Caki2 (cell line): ENCODE measurements at regions not wholly inside any gene's neighbourhood (a gene's known extent, or its start where the extent isn't known, plus 50 kb on each side); places are given as distances from the start of the nearest gene placed in this dataset.
A peak's percentile ranks its signal among the peaks of the same experiment; 100 is the strongest.

Experiments used
- DNase-seq: peaks from one replicate; pipeline ENCODE4 v3.0.0-alpha.2; 2015; ENCODE audit warnings: low read depth
- in situ Hi-C: cut with HindIII; loops from 2 replicates; pipeline ENCODE4 v1.10.0; 2016; ENCODE audit warnings: low sequenced_read_pairs, low pct_unique_long_range_greater_than_20kb, mixed read lengths

DNA sequence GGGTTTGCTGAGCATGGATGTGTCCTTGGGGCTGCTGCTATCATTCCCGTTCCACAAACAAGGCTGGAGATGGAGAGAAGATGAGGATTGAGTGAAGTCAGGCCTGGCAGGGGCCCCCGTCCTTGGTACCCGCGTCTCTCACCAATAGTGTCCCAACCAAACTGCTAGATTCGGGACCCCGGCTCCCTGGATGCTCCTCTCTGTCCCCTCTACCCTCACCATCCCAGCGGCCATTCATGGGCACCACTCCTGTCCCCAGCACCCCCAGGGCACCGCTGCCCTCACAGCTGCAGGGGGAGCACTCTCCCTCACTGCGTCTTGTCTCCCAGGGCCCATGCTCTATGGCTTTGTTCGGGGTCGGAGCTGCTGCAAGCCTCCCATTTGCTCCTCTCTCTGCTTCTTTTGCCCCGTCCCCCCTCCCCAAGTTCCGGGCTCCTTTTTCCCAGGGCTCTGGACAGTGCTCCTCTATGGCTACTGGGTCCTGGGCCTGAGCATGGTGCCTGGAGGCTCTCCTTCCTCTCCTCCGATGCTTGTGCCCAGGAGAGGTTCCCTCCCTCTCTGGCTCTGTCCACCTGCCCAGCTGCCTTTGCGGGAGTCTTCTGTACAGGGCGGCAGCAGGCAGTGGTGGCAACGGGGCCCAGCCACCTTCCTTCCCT lies 219.5 kb downstream of the TEX29 start:
- in situ Hi-C loops = no loop called here
- no peak for DNase-seq

GRCh38 chr13:111540486-111540885 lies 220.0 kb downstream of the TEX29 start:
- DNase-seq = no peak
- in situ Hi-C loops = no loop called here

GRCh38 chr13:111541345-111541744 lies 220.9 kb downstream of the TEX29 start:
- in situ Hi-C loops = no loop called here
- DNase-seq = no peak

GRCh38 chr13:111541752-111542529 lies 221.5 kb downstream of the TEX29 start:
- in situ Hi-C loops = no loop called here
- no peak for DNase-seq

DNA sequence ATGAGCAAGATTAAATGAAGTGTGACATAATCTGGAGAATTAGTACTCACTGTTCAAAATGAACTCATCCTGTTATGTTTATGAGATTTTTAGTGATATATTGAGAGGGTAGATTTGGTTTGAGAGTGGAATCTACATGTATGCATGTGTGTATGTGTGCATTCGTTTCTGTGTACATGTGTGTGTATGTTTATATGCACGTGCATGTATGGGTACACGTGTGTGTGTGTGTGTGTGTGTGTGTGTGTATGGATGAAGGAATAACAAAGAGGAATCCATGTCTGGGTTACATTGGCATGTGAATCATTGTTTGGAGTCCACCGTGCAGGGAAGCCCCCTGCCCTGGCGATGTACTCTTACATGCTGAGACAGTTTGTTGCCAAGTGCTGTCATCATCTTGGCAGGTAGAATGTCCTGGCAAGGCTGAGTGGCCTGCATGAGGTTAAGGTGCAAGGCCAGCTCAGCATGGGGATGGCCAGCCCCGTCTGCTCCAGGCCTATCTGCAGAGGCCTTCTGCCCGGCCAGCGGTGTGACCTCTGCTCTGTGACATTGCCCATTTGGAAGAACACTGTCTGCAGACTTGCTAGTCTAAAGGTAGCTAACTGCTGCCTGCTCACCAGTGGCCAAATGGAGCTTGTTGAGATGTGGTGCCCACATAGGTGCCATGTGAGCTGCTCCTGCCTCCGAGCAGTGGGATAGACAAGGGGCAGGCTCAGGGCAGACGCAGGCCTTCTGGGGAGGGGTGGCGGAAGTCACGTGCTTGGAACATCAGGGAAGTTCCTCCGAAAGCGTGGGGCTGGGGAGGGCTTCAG lies 222.3 kb downstream of the TEX29 start:
- in situ Hi-C loops = no loop called here
- DNase-seq = no peak

DNA sequence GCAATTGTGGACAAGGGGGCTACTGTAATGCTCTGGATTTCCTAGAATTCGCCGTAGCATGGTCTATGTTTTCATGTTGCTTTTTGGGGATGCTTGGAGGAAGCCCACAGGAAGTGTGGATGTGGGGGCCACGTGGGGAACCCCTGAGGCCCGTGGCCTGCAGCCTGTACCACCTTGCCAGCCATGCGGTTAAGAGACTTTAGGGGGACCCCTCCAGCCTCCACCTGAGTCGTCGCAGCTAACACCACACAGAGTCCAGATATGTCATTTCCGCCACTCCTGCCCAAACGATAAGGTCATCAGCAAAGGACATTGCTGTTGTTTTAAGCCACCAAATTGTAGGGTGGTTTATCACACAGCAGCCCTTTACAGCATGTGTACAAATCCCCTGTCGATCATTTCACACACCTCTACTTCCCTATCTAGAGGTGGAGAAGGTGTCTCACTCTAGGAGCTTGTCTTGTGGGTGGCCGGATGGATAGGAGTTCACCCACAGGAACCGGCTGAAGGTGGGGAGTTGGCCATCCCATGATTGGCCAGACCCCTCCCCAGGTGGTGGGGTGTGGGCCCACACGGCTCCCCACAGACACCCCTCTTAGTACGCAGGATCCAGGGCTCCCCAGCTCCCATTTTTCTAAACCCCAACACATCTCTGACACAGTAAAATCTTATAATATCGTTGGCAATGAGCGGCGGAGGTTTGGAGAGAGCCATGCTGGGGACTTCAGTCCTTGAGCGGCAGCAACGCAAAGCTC lies 226.7 kb downstream of the TEX29 start:
- in situ Hi-C loops = no loop called here
- DNase-seq = no peak

- in situ Hi-C loops = no loop called here
These were observed 227.4 kb downstream of the TEX29 start for GRCh38 chr13:111547726-111548273.

DNA sequence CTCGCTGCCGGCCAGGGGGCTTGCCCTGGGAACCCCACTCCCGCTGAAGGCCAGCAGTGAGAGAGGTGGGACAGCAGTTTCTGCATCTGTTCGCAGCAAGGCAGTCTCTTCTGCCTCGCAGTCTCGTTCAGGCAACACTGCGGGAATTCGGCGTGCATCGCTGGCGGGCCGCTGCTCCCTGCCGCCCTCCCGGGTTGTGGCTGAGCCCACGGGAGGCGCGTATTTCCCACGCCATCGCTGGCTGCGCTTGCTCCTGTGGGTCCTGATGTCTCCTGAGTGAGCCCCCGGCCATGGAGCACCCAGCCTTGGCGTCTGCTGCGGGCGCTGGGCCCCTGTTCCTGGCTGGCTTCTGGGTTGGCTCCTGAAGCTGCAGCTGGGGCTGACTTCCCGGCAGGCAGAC lies 227.9 kb downstream of the TEX29 start:
- in situ Hi-C loops = no loop called here
- DNase-seq = no peak

More at GRCh38 chr13:111547726-111548273, 227.4 kb downstream of the TEX29 start:
- DNase-seq = no peak

GRCh38 chr13:111548805-111549204 lies 228.4 kb downstream of the TEX29 start:
- in situ Hi-C loops = no loop called here
- no peak for DNase-seq

GRCh38 chr13:111549464-111549863 lies 229.0 kb downstream of the TEX29 start:
- in situ Hi-C loops = no loop called here

GRCh38 chr13:111550062-111550461 lies 229.6 kb downstream of the TEX29 start:
- DNase-seq = no peak
- in situ Hi-C loops = no loop called here

More at GRCh38 chr13:111549464-111549863, 229.0 kb downstream of the TEX29 start:
- DNase-seq = peak; percentile 2

- in situ Hi-C loops = no loop called here
- no peak for DNase-seq
These were observed 230.9 kb downstream of the TEX29 start for GRCh38 chr13:111551204-111551820.

- DNase-seq = no peak
- in situ Hi-C loops = no loop called here
These were observed 232.6 kb downstream of the TEX29 start for GRCh38 chr13:111552891-111553655.

GRCh38 chr13:111554539-111555267 lies 234.3 kb downstream of the TEX29 start:
- no peak for DNase-seq
- in situ Hi-C loops = no loop called here

DNA sequence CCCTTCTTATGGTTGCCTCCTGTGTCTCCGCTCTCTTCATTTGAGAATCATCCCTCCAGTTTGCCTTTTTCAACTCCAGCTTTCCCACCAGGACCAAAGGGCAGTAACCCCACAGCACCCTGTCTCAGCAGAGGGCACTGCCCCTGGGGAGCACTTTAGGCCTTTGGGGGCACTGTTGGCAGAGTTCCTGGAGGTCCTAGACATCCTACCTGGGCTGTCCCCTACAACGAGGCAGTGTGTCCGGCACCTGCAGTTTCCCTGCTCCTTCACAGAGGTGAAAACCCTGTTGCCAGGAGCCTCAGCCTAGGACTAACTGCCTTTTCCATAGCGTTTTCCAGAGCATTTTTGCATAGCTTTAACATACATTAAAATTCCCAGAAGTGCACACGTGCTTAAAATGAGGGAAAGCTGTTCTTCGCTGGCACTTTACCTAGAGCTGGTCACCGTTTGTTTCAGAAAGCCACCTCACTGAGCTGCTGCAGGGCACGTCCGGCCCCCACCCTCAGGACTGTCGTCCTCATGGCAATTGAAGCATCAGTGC lies 234.9 kb downstream of the TEX29 start:
- in situ Hi-C loops = no loop called here
- DNase-seq = no peak

DNA sequence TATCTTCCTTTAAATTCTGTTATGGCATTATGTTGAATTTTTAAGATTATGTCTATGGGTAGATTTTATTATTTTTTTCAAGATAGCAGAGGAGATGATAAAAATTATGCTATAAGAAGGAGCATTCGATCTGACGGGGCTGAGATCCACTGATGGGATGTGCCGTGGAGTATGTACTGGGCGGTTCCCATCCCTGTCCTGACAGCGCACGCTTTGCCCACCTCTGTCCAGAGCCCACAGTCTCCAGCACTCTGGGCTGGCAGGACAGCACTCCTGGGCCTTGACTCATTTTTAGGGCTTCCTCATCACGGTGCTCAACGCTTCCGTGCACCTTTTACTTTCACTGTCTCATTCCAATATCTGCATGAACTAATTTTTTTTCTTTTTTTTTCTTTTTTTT lies 235.5 kb downstream of the TEX29 start:
- in situ Hi-C loops = no loop called here
- DNase-seq = no peak
